ENCODE measurements at regions not wholly inside any gene's neighbourhood (a gene's known extent, or its start where the extent isn't known, plus 50 kb on each side); places are given as distances from the start of the nearest gene placed in this dataset.
"Not testable (repeated sequence)": the region's sequence is repeated elsewhere in the genome, so short reads cannot be mapped to it uniquely, and the experiment has no call there.

DNA sequence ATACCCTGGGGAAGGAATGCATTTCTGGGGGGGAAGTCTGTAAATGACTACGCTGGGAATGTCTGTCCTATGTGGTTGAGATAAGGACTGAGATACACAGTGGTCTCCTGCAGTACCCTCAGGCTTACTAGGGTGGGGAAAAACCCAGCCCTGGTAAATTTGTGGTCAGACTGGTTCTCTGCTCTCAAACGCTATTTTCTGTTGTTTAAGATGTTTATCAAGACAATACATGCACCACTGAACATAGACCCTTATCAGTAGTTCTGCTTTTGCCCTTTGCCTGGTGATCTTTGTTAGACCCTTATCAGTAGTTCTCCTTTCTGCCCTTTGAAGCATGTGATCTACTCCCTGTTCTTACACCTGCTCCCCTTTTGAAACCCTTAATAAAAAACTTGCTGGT is 173.9 kb downstream of the SKIDA1 start:
- TF ChIP-seq POLR2A, CTCF (IDR thresholded peaks at IDR 0.05): not testable (repeated sequence)
